ENCODE measurements at regions not wholly inside any gene's neighbourhood (a gene's known extent, or its start where the extent isn't known, plus 50 kb on each side); places are given as distances from the start of the nearest gene placed in this dataset.

DNA sequence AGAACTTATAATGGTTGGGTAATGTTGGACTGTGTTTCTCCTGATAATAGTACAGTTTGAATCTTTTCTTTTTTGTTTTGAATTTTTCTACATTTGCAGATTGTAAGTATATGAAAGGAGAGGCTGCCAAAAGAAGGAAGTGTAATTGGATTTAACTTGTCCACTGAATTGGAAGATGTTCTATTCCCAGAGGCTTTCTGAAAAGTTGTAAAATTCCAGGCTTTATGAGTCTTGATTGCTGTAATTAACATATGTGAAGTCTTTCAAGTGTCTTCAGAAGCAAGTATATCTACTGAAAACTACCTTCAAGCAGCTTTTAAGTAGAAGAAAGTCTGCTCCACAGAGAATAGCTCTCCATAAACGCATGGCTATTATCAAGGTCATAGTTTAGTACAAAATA lies 2456.4 kb downstream of the PCDH7 start:
- H3K27me3 ChIP-seq (ENCODE audit: insufficient read depth, low read length), result no peaks in the 10 kb centered on the region
- no peak for ATAC-seq
- H3K4me2 ChIP-seq (ENCODE audit: low read length), result no peak overlapping the region
- ChIA-PET CTCF (no interaction called here), POLR2A (no interaction called here), RAD21 (ENCODE audit: low non-redundant PET in 1 of 2, low total read pairs in 2 of 2, uncharacterized antibody in 2 of 2, unreplicated experiment in 2 of 2) (no interaction called here)
- no peaks in the 10 kb centered on the region; the same call in 1 of the 2 replicates for H4K20me1 ChIP-seq (ENCODE audit: insufficient read depth)
- H3K9me3 ChIP-seq (ENCODE audit: control insufficient read depth in 1 of 2, insufficient read depth in 1 of 2, low read depth in 1 of 2, low read length in 2 of 2), result no peaks in the 10 kb centered on the region
- H3K4me3 ChIP-seq (replicated peaks in 1 of 2; ENCODE audit: low read depth in 1 of 2, low read length in 2 of 2), result no peak overlapping the region
- H3K36me3 ChIP-seq (ENCODE audit: control insufficient read depth in 1 of 2, insufficient read depth in 2 of 2, low read length in 2 of 2), result no peaks in the 10 kb centered on the region
- TF ChIP-seq EZH2phosphoT487 (IDR thresholded peaks at IDR 0.05; ENCODE audit: borderline replicate concordance) (no peak), ELF1 (IDR thresholded peaks at IDR 0.05; ENCODE audit: borderline replicate concordance, low read depth) (no peak), POLR2AphosphoS5 (IDR thresholded peaks at IDR 0.05; ENCODE audit: low read depth, low read length) (no peak), FOSL1 (IDR thresholded peaks at IDR 0.05; ENCODE audit: low read depth) (no peak), ZNF274 (IDR thresholded peaks at IDR 0.05; ENCODE audit: low read depth, low read length) (no peak), YY1 (IDR thresholded peaks at IDR 0.05; ENCODE audit: extremely low read depth, insufficient replicate concordance, low read depth, low read length) (no peak), POLR2A (IDR thresholded peaks at IDR 0.05; ENCODE audit: borderline replicate concordance, extremely low read depth, insufficient read depth, insufficient read length) (no peak), SP1 (IDR thresholded peaks at IDR 0.05; ENCODE audit: low read depth) (no peak), EZH2 (IDR thresholded peaks at IDR 0.05) (no peak), CBX3 (IDR thresholded peaks at IDR 0.05; ENCODE audit: low read depth) (no peak), EGR1 (IDR thresholded peaks at IDR 0.05; ENCODE audit: low read depth) (no peak)
- TF ChIP-seq, protein P1, sequence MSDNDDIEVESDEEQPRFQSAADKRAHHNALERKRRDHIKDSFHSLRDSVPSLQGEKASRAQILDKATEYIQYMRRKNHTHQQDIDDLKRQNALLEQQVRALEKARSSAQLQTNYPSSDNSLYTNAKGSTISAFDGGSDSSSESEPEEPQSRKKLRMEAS (IDR thresholded peaks at IDR 0.05), result no peak
- TF ChIP-seq, protein P2, sequence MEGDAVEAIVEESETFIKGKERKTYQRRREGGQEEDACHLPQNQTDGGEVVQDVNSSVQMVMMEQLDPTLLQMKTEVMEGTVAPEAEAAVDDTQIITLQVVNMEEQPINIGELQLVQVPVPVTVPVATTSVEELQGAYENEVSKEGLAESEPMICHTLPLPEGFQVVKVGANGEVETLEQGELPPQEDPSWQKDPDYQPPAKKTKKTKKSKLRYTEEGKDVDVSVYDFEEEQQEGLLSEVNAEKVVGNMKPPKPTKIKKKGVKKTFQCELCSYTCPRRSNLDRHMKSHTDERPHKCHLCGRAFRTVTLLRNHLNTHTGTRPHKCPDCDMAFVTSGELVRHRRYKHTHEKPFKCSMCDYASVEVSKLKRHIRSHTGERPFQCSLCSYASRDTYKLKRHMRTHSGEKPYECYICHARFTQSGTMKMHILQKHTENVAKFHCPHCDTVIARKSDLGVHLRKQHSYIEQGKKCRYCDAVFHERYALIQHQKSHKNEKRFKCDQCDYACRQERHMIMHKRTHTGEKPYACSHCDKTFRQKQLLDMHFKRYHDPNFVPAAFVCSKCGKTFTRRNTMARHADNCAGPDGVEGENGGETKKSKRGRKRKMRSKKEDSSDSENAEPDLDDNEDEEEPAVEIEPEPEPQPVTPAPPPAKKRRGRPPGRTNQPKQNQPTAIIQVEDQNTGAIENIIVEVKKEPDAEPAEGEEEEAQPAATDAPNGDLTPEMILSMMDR (IDR thresholded peaks at IDR 0.05 in 2 of 3, conservative IDR thresholded peaks at IDR 0.05 in 1 of 3; ENCODE audit: borderline replicate concordance in 1 of 3, insufficient read depth in 1 of 3, low read depth in 2 of 3, low read length in 2 of 3), result no peak
- TF ChIP-seq, protein P3, sequence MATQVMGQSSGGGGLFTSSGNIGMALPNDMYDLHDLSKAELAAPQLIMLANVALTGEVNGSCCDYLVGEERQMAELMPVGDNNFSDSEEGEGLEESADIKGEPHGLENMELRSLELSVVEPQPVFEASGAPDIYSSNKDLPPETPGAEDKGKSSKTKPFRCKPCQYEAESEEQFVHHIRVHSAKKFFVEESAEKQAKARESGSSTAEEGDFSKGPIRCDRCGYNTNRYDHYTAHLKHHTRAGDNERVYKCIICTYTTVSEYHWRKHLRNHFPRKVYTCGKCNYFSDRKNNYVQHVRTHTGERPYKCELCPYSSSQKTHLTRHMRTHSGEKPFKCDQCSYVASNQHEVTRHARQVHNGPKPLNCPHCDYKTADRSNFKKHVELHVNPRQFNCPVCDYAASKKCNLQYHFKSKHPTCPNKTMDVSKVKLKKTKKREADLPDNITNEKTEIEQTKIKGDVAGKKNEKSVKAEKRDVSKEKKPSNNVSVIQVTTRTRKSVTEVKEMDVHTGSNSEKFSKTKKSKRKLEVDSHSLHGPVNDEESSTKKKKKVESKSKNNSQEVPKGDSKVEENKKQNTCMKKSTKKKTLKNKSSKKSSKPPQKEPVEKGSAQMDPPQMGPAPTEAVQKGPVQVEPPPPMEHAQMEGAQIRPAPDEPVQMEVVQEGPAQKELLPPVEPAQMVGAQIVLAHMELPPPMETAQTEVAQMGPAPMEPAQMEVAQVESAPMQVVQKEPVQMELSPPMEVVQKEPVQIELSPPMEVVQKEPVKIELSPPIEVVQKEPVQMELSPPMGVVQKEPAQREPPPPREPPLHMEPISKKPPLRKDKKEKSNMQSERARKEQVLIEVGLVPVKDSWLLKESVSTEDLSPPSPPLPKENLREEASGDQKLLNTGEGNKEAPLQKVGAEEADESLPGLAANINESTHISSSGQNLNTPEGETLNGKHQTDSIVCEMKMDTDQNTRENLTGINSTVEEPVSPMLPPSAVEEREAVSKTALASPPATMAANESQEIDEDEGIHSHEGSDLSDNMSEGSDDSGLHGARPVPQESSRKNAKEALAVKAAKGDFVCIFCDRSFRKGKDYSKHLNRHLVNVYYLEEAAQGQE (IDR thresholded peaks at IDR 0.05; ENCODE audit: low read depth), result no peak
- TF ChIP-seq, protein P4, sequence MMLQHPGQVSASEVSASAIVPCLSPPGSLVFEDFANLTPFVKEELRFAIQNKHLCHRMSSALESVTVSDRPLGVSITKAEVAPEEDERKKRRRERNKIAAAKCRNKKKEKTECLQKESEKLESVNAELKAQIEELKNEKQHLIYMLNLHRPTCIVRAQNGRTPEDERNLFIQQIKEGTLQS (IDR thresholded peaks at IDR 0.05), result no peak
- TF ChIP-seq, protein P5, sequence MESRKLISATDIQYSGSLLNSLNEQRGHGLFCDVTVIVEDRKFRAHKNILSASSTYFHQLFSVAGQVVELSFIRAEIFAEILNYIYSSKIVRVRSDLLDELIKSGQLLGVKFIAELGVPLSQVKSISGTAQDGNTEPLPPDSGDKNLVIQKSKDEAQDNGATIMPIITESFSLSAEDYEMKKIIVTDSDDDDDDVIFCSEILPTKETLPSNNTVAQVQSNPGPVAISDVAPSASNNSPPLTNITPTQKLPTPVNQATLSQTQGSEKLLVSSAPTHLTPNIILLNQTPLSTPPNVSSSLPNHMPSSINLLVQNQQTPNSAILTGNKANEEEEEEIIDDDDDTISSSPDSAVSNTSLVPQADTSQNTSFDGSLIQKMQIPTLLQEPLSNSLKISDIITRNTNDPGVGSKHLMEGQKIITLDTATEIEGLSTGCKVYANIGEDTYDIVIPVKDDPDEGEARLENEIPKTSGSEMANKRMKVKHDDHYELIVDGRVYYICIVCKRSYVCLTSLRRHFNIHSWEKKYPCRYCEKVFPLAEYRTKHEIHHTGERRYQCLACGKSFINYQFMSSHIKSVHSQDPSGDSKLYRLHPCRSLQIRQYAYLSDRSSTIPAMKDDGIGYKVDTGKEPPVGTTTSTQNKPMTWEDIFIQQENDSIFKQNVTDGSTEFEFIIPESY (IDR thresholded peaks at IDR 0.05; ENCODE audit: extremely low read depth, insufficient replicate concordance, low read length), result no peak
- H3K4me1 ChIP-seq (ENCODE audit: control insufficient read depth in 1 of 2, insufficient read depth in 2 of 2, low read length in 2 of 2), result no peaks in the 10 kb centered on the region
- H3K27ac ChIP-seq (ENCODE audit: low read depth, low read length), result no peak overlapping the region
- DNase-seq (ENCODE audit: low read depth, low spot score), result no peak
- H3K9ac ChIP-seq (ENCODE audit: low read length), result no peak overlapping the region
- intact Hi-C loops (cut with micrococcal nuclease), result no loop called here
- H3K79me2 ChIP-seq (ENCODE audit: insufficient read depth, low read length), result no peaks in the 10 kb centered on the region
- H2AFZ ChIP-seq (ENCODE audit: low read depth, low read length, poor library complexity, severe bottlenecking), result no peak overlapping the region
- H3K9me2 ChIP-seq (ENCODE audit: insufficient read depth), result no peaks in the 10 kb centered on the region; the same call in 1 of the 2 replicates
- BruUV-seq (replicated peaks), result no TSS peak

All from HCT116 (cell line).